Stomach (tissue), 8 donors: ENCODE measurements at regions not wholly inside any gene's neighbourhood (a gene's known extent, or its start where the extent isn't known, plus 50 kb on each side); places are given as distances from the start of the nearest gene placed in this dataset.

Experiments
- DNase-seq, 2 donors: peaks; one replicate each; pipeline versions ENCODE4 v3.0.0 to v3.0.0-alpha.2; 2013 to 2019
- H3K27ac ChIP-seq, 5 donors: fragments of 200-600 bp in 4 of 5; sonication (generic) in 4 of 5; one replicate each; pipeline ENCODE4 v1.5.1; 2013 to 2019; ENCODE audit warnings: mild to moderate bottlenecking in 1 of 5, moderate library complexity in 1 of 5
- H3K27me3 ChIP-seq, 3 donors: fragments of 200-600 bp; sonication (generic); one replicate each; pipeline ENCODE4 v1.5.1; 2017 to 2019; ENCODE audit warnings: mixed run types in 1 of 3
- H3K36me3 ChIP-seq, 4 donors: fragments of 200-600 bp; sonication (generic); 1 replicate in 3 of 4; 2 replicates in 1 of 4; pipeline ENCODE4 v1.5.1; 2016 to 2019
- H3K4me1 ChIP-seq, 4 donors: fragments of 200-600 bp; sonication (generic); one replicate each; pipeline ENCODE4 v1.5.1; 2016 to 2019
- H3K4me3 ChIP-seq, 4 donors: fragments of 200-600 bp; sonication (generic) in 3 of 4; one replicate each; pipeline ENCODE4 v1.5.1; 2016 to 2019; ENCODE audit warnings: mild to moderate bottlenecking in 1 of 4
- H3K9me3 ChIP-seq, 4 donors: fragments of 200-600 bp; sonication (generic); one replicate each; pipeline ENCODE4 v1.5.1; 2016 to 2019
- EP300 ChIP-seq: sonication (generic); formaldehyde crosslinking; IDR thresholded peaks from one replicate; pipeline ENCODE4 v1.6.1; 2017; ENCODE audit warnings: antibody characterized with exemption
- POLR2A ChIP-seq, 4 donors: fragments of 450-650 bp; IDR thresholded peaks; one replicate each; pipeline ENCODE4 v1.6.1; 2016; ENCODE audit warnings: antibody characterized with exemption in 4 of 4, control low read depth in 2 of 4, mild to moderate bottlenecking in 1 of 4, moderate library complexity in 1 of 4
- POLR2AphosphoS5 ChIP-seq, 3 donors: sonication (generic); formaldehyde crosslinking; IDR thresholded peaks; one replicate each; pipeline ENCODE4 v1.6.1; 2016; ENCODE audit warnings: antibody characterized with exemption in 3 of 3
- WGBS, 5 donors: extraction: QIAGEN DNeasy Blood & Tissue Kit in 3 of 5; methylation state at CpG; one replicate each; pipeline versions ENCODE4 v1.1.5 to v1.1.7; 2013 to 2018; 5-methylcytosine and 5-hydroxymethylcytosine counted together
- intact Hi-C: fragments of 100-400 bp; cut with DNase I; formaldehyde crosslinking; loops from one replicate; pipeline ENCODE4 v1.15.1; 2023; ENCODE audit warnings: low total_unique reads
- TF ChIP-seq, protein P1 (sequence below), 7 experiments: fragments of 450-650 bp in 4 of 7; fragments of 200-600 bp in 3 of 7; sonication (generic) in 3 of 7; IDR thresholded peaks; one replicate each; pipeline ENCODE4 v1.5.1; 2016 to 2019; ENCODE audit warnings: antibody characterized with exemption in 7 of 7, control low read depth in 2 of 7, mild to moderate bottlenecking in 1 of 7
- donor health status: healthy with polysubstance abuse.
- donor health status: Bipolar disorder and iron deficiency.
- donor health status: healthy.

DNA sequence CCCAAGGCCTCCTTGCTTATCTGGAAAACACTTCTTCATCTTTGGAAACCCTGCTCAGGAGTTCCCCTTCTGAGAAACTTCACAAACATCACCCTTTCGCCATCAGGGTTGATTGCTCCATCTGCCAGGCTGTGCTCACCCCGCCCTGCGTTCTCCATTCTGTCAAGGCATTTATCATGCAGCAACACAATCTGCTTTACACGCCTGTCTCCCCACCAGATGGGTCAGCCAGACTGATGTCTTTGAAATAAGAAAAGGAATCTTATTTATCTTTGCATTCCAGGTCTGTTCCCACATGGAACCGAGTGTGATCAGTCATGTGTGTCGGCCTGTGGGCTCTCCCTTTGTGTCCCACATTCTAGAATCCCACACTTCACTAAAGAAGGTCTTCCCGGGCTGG lies 110.0 kb upstream of the ARL4C start:
- DNase-seq = no peak
- TF ChIP-seq EP300 = no peak
- no peak for TF ChIP-seq POLR2AphosphoS5 (IDR thresholded peaks at IDR 0.05)
- no peak for TF ChIP-seq POLR2A (IDR thresholded peaks at IDR 0.05)
- TF ChIP-seq, protein P1, sequence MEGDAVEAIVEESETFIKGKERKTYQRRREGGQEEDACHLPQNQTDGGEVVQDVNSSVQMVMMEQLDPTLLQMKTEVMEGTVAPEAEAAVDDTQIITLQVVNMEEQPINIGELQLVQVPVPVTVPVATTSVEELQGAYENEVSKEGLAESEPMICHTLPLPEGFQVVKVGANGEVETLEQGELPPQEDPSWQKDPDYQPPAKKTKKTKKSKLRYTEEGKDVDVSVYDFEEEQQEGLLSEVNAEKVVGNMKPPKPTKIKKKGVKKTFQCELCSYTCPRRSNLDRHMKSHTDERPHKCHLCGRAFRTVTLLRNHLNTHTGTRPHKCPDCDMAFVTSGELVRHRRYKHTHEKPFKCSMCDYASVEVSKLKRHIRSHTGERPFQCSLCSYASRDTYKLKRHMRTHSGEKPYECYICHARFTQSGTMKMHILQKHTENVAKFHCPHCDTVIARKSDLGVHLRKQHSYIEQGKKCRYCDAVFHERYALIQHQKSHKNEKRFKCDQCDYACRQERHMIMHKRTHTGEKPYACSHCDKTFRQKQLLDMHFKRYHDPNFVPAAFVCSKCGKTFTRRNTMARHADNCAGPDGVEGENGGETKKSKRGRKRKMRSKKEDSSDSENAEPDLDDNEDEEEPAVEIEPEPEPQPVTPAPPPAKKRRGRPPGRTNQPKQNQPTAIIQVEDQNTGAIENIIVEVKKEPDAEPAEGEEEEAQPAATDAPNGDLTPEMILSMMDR (IDR thresholded peaks at IDR 0.05) = no peak
- intact Hi-C loops = no loop called here
- WGBS, 5 donors = 76 to 94% (median 82%) methylated on average over 7 of the region's 7 CpGs
- Histone ChIP-seq H3K4me3 (no peak overlapping the region), H3K4me1 (no peaks in the 10 kb centered on the region), H3K27ac (no peak overlapping the region), H3K36me3 (no peaks in the 10 kb centered on the region), H3K9me3 (no peaks in the 10 kb centered on the region), H3K27me3 (no peaks in the 10 kb centered on the region)

DNA sequence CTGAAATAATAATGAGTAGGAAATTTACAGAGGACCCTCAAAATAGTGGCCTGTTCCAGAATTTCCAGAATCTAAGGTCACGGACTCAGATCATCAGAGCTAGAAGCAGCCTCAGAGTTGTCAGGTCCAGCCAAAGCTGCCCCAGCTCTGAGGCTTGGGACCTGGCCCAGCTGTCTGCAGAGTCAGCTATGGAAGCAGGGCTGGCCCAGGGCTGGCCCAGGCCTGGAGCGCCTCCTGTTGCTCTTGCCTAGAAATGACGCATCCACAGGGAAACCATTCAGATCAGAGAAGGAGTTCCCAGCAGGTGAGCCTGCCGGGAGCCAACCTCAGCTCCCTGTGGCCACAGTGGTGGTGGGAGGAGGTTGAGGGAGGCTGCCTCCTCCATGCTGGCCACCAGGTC lies 106.7 kb upstream of the ARL4C start:
- Histone ChIP-seq H3K27me3 (no peaks in the 10 kb centered on the region), H3K4me1 (no peaks in the 10 kb centered on the region), H3K36me3 (no peaks in the 10 kb centered on the region), H3K27ac (no peak overlapping the region), H3K9me3 (no peaks in the 10 kb centered on the region), H3K4me3 (no peak overlapping the region)
- TF ChIP-seq POLR2A (IDR thresholded peaks at IDR 0.05) (no peak), EP300 (no peak), POLR2AphosphoS5 (IDR thresholded peaks at IDR 0.05) (no peak)
- TF ChIP-seq, protein P1 (IDR thresholded peaks at IDR 0.05) = no peak
- intact Hi-C loops = no loop called here
- WGBS, 5 donors = 97 to 100% (median 97%) methylated on average over 1 to 4 of the region's 4 CpGs
- no peak for DNase-seq

DNA sequence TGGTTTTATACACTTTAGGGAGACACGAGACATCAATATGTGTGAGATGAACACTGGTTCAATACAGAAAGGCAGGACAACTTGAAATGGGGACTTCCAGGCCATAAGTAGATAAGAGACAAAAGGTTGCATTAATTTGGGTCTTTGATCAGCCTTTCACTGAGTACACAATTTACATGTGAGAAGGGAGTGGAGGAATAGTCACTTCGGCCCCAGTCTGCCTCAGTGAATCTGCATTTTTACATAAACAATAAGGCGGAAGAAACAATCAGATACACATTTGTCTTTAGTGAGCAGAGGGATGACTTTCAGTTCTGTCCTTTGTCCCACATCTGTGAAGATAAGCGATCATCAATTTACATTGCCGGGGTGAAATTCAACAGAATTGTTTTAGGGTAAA lies 104.3 kb upstream of the ARL4C start:
- no peaks in the 10 kb centered on the region for H3K4me1 ChIP-seq
- H3K36me3 ChIP-seq = no peaks in the 10 kb centered on the region
- DNase-seq = no peak
- no peaks in the 10 kb centered on the region for H3K27me3 ChIP-seq
- H3K4me3 ChIP-seq = no peak overlapping the region
- H3K27ac ChIP-seq = no peak overlapping the region
- no peak for TF ChIP-seq EP300
- no peak for TF ChIP-seq POLR2A (IDR thresholded peaks at IDR 0.05)
- no peak for TF ChIP-seq POLR2AphosphoS5 (IDR thresholded peaks at IDR 0.05)
- TF ChIP-seq, protein P1 (IDR thresholded peaks at IDR 0.05) = no peak
- no peaks in the 10 kb centered on the region for H3K9me3 ChIP-seq
- 77 to 90% (median 82%) methylated on average over 5 of the region's 5 CpGs for WGBS, 5 donors
- intact Hi-C loops = no loop called here

DNA sequence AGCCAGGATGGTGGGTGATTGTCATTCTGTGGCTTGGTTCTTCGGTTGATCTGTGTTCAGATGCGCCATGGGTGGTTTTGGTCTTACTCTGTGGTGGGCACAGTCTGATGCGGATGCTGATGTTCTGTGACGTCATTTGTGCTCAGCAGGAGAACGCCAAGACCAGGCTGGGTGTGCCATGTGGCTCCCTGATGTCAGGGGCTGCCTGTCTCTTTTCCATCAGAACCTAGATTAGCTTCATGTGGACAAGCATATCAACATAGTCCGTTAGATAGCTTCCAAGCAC lies 100.6 kb upstream of the ARL4C start:
- intact Hi-C loops = no loop called here

More for the DNA sequence above, 100.6 kb upstream of the ARL4C start:
- Histone ChIP-seq H3K27me3 (no peaks in the 10 kb centered on the region), H3K4me3 (no peak overlapping the region), H3K9me3 (no peaks in the 10 kb centered on the region), H3K4me1 (no peaks in the 10 kb centered on the region), H3K27ac (no peak overlapping the region), H3K36me3 (no peaks in the 10 kb centered on the region)
- TF ChIP-seq POLR2A (IDR thresholded peaks at IDR 0.05) (no peak), EP300 (no peak), POLR2AphosphoS5 (IDR thresholded peaks at IDR 0.05) (no peak)
- TF ChIP-seq, protein P1 (IDR thresholded peaks at IDR 0.05) = no peak
- no peak for DNase-seq
- 85 to 91% (median 91%) methylated on average over 6 of the region's 6 CpGs for WGBS, 5 donors
